Fibroblast of the aortic adventitia (primary cell): ENCODE measurements at regions not wholly inside any gene's neighbourhood (a gene's known extent, or its start where the extent isn't known, plus 50 kb on each side); places are given as distances from the start of the nearest gene placed in this dataset.

ENCODE experiments used
- DNase-seq: peaks from one replicate; pipeline ENCODE4 v3.0.0-alpha.2; 2010; ENCODE audit warnings: low read depth
- H3K4me3 ChIP-seq: 2 replicates; pipeline ENCODE4 v1.5.1; 2011; ENCODE audit warnings: low read depth, mild to moderate bottlenecking, control low read depth, low read length, moderate library complexity
- CTCF ChIP-seq: IDR thresholded peaks from 2 replicates; pipeline ENCODE4 v1.5.1; 2011; ENCODE audit warnings: mild to moderate bottlenecking, low read length, control low read depth, inconsistent platforms; ENCODE audit not compliant: insufficient read depth

- no peak for DNase-seq
- no peak for TF ChIP-seq CTCF
- no peak overlapping the region for H3K4me3 ChIP-seq
These were observed 98.1 kb upstream of the ENPP6 start for GRCh38 chr4:184315675-184316359.

- no peak for TF ChIP-seq CTCF
- no peak for DNase-seq
- H3K4me3 ChIP-seq: no peak overlapping the region
These were observed 96.3 kb upstream of the ENPP6 start for GRCh38 chr4:184313702-184314659.

- no peak for TF ChIP-seq CTCF
- DNase-seq: no peak
- H3K4me3 ChIP-seq: no peak overlapping the region
These were observed 95.4 kb upstream of the ENPP6 start for GRCh38 chr4:184313058-184313581.

GRCh38 chr4:184312126-184312525, 94.5 kb upstream of the ENPP6 start:
- TF ChIP-seq CTCF: no peak
- DNase-seq: no peak
- H3K4me3 ChIP-seq: no peak overlapping the region

- H3K4me3 ChIP-seq: no peak overlapping the region
- DNase-seq: peak; percentile 36
- TF ChIP-seq CTCF: no peak
These were observed 93.4 kb upstream of the ENPP6 start for GRCh38 chr4:184310881-184311709.

GRCh38 chr4:184310171-184310567, 92.5 kb upstream of the ENPP6 start:
- no peak for DNase-seq
- TF ChIP-seq CTCF: no peak

More at GRCh38 chr4:184310171-184310567, 92.5 kb upstream of the ENPP6 start:
- no peak overlapping the region for H3K4me3 ChIP-seq
